ENCODE measurements at regions not wholly inside any gene's neighbourhood (a gene's known extent, or its start where the extent isn't known, plus 50 kb on each side); places are given as distances from the start of the nearest gene placed in this dataset.
"Not testable (repeated sequence)": the region's sequence is repeated elsewhere in the genome, so short reads cannot be mapped to it uniquely, and the experiment has no call there.

- no peak for DNase-seq (ENCODE audit: low read depth in 4 of 4, low spot score in 2 of 4)
These were observed 59.1 kb upstream of the DHRS4 start for GRCh38 chr14:23894362-23895052.

- no peak for DNase-seq (ENCODE audit: low read depth in 4 of 4, low spot score in 2 of 4)
These were observed 58.5 kb upstream of the DHRS4 start for GRCh38 chr14:23895053-23895419.

- no peak for DNase-seq (ENCODE audit: low read depth in 4 of 4, low spot score in 2 of 4)
These were observed 58.1 kb upstream of the DHRS4 start for GRCh38 chr14:23895480-23895879.

GRCh38 chr14:23896609-23897153, 56.9 kb upstream of the DHRS4 start:
- DNase-seq (ENCODE audit: low read depth in 4 of 4, low spot score in 2 of 4), result no peak

GRCh38 chr14:23897291-23897690, 56.3 kb upstream of the DHRS4 start:
- not testable (repeated sequence) for DNase-seq (ENCODE audit: low read depth in 4 of 4, low spot score in 2 of 4)

- not testable (repeated sequence) for DNase-seq (ENCODE audit: low read depth in 4 of 4, low spot score in 2 of 4)
These were observed 55.2 kb upstream of the DHRS4 start for GRCh38 chr14:23898359-23898758.

- DNase-seq (ENCODE audit: low read depth in 4 of 4, low spot score in 2 of 4), result no peak
These were observed 53.8 kb upstream of the DHRS4 start for GRCh38 chr14:23899788-23900187.

- DNase-seq (ENCODE audit: low read depth in 4 of 4, low spot score in 2 of 4), result no peak
These were observed 50.1 kb upstream of the DHRS4 start for GRCh38 chr14:23903442-23903841.

Measured in left renal cortex interstitium (tissue), 4 donors.